WTC11 (cell line): ENCODE measurements at regions not wholly inside any gene's neighbourhood (a gene's known extent, or its start where the extent isn't known, plus 50 kb on each side); places are given as distances from the start of the nearest gene placed in this dataset.

ENCODE experiments used
- ATAC-seq: fragments of 200-7000 bp; cut with Tn5 transposase; 2 replicates; pipeline ENCODE4 v1.10.0; 2021; ENCODE audit warnings: mild to moderate bottlenecking, moderate library complexity
- CTCF ChIA-PET: fragments of 300-600 bp; sonication (Branson Sonifier 250); formaldehyde crosslinking; loops from one replicate; lab custom pipeline; 2021; ENCODE audit warnings: antibody characterized with exemption; lab: Charles Lee
- POLR2A ChIA-PET: fragments of 350-600 bp; sonication (Branson Sonifier 250); formaldehyde crosslinking; loops from one replicate; lab custom pipeline; 2021; ENCODE audit warnings: antibody characterized with exemption; lab: Charles Lee
- DNase-seq: peaks from one replicate; pipeline ENCODE4 v3.0.0; 2021; ENCODE audit warnings: low spot score
- H3K27ac Mint-ChIP-seq: 2 replicates; pipeline ENCODE4 v1.8.0; 2021; ENCODE audit warnings: mixed read lengths
- H3K27me3 Mint-ChIP-seq: 2 replicates; pipeline ENCODE4 v1.8.0; 2021; ENCODE audit warnings: low read depth, mild to moderate bottlenecking, moderate library complexity, mixed read lengths
- H3K36me3 Mint-ChIP-seq: 2 replicates; pipeline ENCODE4 v1.8.0; 2021; ENCODE audit warnings: mixed read lengths
- H3K4me1 Mint-ChIP-seq: 2 replicates; pipeline ENCODE4 v1.8.0; 2022; ENCODE audit warnings: mixed read lengths
- H3K4me3 Mint-ChIP-seq: 2 replicates; pipeline ENCODE4 v1.8.0; 2021; ENCODE audit warnings: mild to moderate bottlenecking, moderate library complexity, mixed read lengths
- H3K9me3 Mint-ChIP-seq: 2 replicates; pipeline ENCODE4 v1.8.0; 2021; ENCODE audit warnings: mixed read lengths
- CBFB ChIP-seq: sonication (generic); formaldehyde crosslinking; IDR thresholded peaks from 2 replicates; pipeline ENCODE4 v1.8.1; 2022; ENCODE audit warnings: mild to moderate bottlenecking, low read depth, missing genetic modification reagents
- CREM ChIP-seq: sonication (generic); formaldehyde crosslinking; IDR thresholded peaks from 2 replicates; pipeline ENCODE4 v1.8.1; 2022; ENCODE audit warnings: mild to moderate bottlenecking, missing genetic modification reagents, moderate library complexity
- ELF4 ChIP-seq: sonication (generic); formaldehyde crosslinking; IDR thresholded peaks from 2 replicates; pipeline ENCODE4 v1.8.1; 2022; ENCODE audit warnings: low read depth, mild to moderate bottlenecking, moderate library complexity, missing genetic modification reagents
- FOXP1 ChIP-seq: sonication (generic); formaldehyde crosslinking; IDR thresholded peaks from 2 replicates; pipeline ENCODE4 v1.8.0; 2022; ENCODE audit warnings: missing genetic modification reagents, mild to moderate bottlenecking, moderate library complexity, borderline replicate concordance
- JUN ChIP-seq: sonication (generic); formaldehyde crosslinking; IDR thresholded peaks from 2 replicates; pipeline ENCODE4 v1.8.0; 2023; ENCODE audit warnings: mild to moderate bottlenecking, missing genetic modification reagents
- MAX ChIP-seq: sonication (generic); formaldehyde crosslinking; IDR thresholded peaks from 2 replicates; pipeline ENCODE4 v1.8.0; 2022; ENCODE audit warnings: mild to moderate bottlenecking, missing genetic modification reagents
- MXD4 ChIP-seq: fragments of 250-450 bp; sonication (Bioruptor Pico); IDR thresholded peaks from 2 replicates; pipeline ENCODE4 v1.8.0; 2021; ENCODE audit warnings: mild to moderate bottlenecking, moderate library complexity, borderline replicate concordance
- MYBL2 ChIP-seq: sonication (generic); formaldehyde crosslinking; IDR thresholded peaks from 2 replicates; pipeline ENCODE4 v1.8.1; 2023; ENCODE audit warnings: mild to moderate bottlenecking, moderate library complexity, missing genetic modification reagents
- SMAD4 ChIP-seq: sonication (generic); formaldehyde crosslinking; IDR thresholded peaks from 2 replicates; pipeline ENCODE4 v1.8.0; 2022; ENCODE audit warnings: mild to moderate bottlenecking, missing genetic modification reagents
- SOX15 ChIP-seq: fragments of 250-450 bp; sonication (Bioruptor Pico); IDR thresholded peaks from 2 replicates; pipeline ENCODE4 v1.9.0; 2021; ENCODE audit warnings: mild to moderate bottlenecking
- TP53 ChIP-seq: sonication (generic); formaldehyde crosslinking; IDR thresholded peaks from 2 replicates; pipeline ENCODE4 v1.8.1; 2023; ENCODE audit warnings: mild to moderate bottlenecking, missing genetic modification reagents
- ZNF317 ChIP-seq: sonication (generic); formaldehyde crosslinking; IDR thresholded peaks from 2 replicates; pipeline ENCODE4 v1.8.1; 2023; ENCODE audit warnings: low read depth, mild to moderate bottlenecking, moderate library complexity, missing genetic modification reagents, borderline replicate concordance
- ZNF671 ChIP-seq: fragments of 250-450 bp; sonication (Bioruptor Pico); IDR thresholded peaks from 2 replicates; pipeline ENCODE4 v1.8.0; 2021; ENCODE audit warnings: mild to moderate bottlenecking
- TF ChIP-seq, protein P1 (sequence below): sonication (generic); formaldehyde crosslinking; IDR thresholded peaks from 2 replicates; pipeline ENCODE4 v1.8.0; 2023; ENCODE audit warnings: mild to moderate bottlenecking, missing genetic modification reagents
- TF ChIP-seq, protein P2 (sequence below): fragments of 250-450 bp; sonication (Bioruptor Pico); IDR thresholded peaks from 2 replicates; pipeline ENCODE4 v1.8.0; 2021; ENCODE audit warnings: mild to moderate bottlenecking
- TF ChIP-seq, protein P3 (sequence below): sonication (generic); formaldehyde crosslinking; IDR thresholded peaks from 2 replicates; pipeline ENCODE4 v1.8.1; 2022; ENCODE audit warnings: mild to moderate bottlenecking, moderate library complexity, missing genetic modification reagents
- TF ChIP-seq, protein P4 (sequence below): sonication (generic); formaldehyde crosslinking; IDR thresholded peaks from 2 replicates; pipeline ENCODE4 v1.8.1; 2022; ENCODE audit warnings: low read depth, missing genetic modification reagents, borderline replicate concordance

DNA sequence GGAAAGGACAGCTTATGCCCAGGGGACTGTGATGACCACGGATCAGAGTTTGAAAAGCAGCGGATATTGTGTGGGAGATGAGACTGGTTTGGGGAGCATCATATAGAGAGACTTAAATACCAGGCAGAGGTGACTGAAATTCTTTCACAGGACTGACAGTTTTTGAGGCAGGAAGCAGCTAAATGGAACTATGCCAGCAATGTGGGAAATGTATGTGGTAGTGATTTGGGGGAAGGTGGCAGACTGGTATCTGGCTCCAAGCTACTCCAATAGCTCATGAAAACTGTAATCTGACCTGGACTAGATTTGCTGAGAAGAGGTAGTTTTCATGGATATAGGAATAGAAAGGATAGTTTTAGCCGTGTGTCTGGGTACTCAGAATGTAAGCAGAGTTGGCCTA lies 592.6 kb downstream of the REEP3 start:
- CTCF ChIA-PET = interaction anchor here (1.0 to 3.0 kb wide), 3 partner anchors 72 to 262 kb away, joined by 3 to 13 read pairs (median 3); no protein-coding TSS in a partner anchor

GRCh38 chr10:64115471-64115870 lies 594.3 kb downstream of the REEP3 start:
- peaks cover 60% of the 10 kb centered on the region for H3K4me1 Mint-ChIP-seq
- POLR2A ChIA-PET = no interaction called here
- TF ChIP-seq ELF4 (CRISPR knock-in tag) (no peak), TP53 (no peak), ZNF317 (CRISPR knock-in tag) (no peak), SMAD4 (CRISPR knock-in tag) (no peak), JUN (CRISPR knock-in tag) (no peak), CBFB (CRISPR knock-in tag) (no peak)
- TF ChIP-seq, all 79 proteins: peak for 0
- ATAC-seq = no peak
- Mint-ChIP-seq H3K27ac (no peak overlapping the region), H3K9me3 (peaks cover 17% of the 10 kb centered on the region), H3K27me3 (no peaks in the 10 kb centered on the region), H3K36me3 (peaks cover 14% of the 10 kb centered on the region), H3K4me3 (no peak overlapping the region)
- DNase-seq = no peak
- CTCF ChIA-PET = interaction anchor here (0.6 to 3.0 kb wide), 15 partner anchors 11 to 533 kb away, joined by 3 to 13 read pairs (median 4); no protein-coding TSS in a partner anchor

More for the DNA sequence above, 592.6 kb downstream of the REEP3 start:
- TF ChIP-seq SOX15 (CRISPR knock-in tag) = no peak
- no peak for TF ChIP-seq CREM (CRISPR knock-in tag)
- TF ChIP-seq ZNF317 (CRISPR knock-in tag) = no peak
- TF ChIP-seq, protein P1, sequence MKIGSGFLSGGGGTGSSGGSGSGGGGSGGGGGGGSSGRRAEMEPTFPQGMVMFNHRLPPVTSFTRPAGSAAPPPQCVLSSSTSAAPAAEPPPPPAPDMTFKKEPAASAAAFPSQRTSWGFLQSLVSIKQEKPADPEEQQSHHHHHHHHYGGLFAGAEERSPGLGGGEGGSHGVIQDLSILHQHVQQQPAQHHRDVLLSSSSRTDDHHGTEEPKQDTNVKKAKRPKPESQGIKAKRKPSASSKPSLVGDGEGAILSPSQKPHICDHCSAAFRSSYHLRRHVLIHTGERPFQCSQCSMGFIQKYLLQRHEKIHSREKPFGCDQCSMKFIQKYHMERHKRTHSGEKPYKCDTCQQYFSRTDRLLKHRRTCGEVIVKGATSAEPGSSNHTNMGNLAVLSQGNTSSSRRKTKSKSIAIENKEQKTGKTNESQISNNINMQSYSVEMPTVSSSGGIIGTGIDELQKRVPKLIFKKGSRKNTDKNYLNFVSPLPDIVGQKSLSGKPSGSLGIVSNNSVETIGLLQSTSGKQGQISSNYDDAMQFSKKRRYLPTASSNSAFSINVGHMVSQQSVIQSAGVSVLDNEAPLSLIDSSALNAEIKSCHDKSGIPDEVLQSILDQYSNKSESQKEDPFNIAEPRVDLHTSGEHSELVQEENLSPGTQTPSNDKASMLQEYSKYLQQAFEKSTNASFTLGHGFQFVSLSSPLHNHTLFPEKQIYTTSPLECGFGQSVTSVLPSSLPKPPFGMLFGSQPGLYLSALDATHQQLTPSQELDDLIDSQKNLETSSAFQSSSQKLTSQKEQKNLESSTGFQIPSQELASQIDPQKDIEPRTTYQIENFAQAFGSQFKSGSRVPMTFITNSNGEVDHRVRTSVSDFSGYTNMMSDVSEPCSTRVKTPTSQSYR (CRISPR knock-in tag) = no peak
- no peak for TF ChIP-seq MYBL2
- TF ChIP-seq FOXP1 (CRISPR knock-in tag) = no peak
- TF ChIP-seq ELF4 (CRISPR knock-in tag) = no peak
- TF ChIP-seq, protein P2, sequence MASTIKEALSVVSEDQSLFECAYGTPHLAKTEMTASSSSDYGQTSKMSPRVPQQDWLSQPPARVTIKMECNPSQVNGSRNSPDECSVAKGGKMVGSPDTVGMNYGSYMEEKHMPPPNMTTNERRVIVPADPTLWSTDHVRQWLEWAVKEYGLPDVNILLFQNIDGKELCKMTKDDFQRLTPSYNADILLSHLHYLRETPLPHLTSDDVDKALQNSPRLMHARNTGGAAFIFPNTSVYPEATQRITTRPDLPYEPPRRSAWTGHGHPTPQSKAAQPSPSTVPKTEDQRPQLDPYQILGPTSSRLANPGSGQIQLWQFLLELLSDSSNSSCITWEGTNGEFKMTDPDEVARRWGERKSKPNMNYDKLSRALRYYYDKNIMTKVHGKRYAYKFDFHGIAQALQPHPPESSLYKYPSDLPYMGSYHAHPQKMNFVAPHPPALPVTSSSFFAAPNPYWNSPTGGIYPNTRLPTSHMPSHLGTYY (CRISPR knock-in tag) = no peak
- no peak for TF ChIP-seq ZNF671 (CRISPR knock-in tag)
- no peak for TF ChIP-seq SMAD4 (CRISPR knock-in tag)
- TF ChIP-seq, protein P3, sequence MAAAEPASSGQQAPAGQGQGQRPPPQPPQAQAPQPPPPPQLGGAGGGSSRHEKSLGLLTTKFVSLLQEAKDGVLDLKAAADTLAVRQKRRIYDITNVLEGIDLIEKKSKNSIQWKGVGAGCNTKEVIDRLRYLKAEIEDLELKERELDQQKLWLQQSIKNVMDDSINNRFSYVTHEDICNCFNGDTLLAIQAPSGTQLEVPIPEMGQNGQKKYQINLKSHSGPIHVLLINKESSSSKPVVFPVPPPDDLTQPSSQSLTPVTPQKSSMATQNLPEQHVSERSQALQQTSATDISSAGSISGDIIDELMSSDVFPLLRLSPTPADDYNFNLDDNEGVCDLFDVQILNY (CRISPR knock-in tag) = no peak
- TF ChIP-seq MXD4 (CRISPR knock-in tag) = no peak
- no peak for TF ChIP-seq MAX (CRISPR knock-in tag)
- TF ChIP-seq, protein P4, sequence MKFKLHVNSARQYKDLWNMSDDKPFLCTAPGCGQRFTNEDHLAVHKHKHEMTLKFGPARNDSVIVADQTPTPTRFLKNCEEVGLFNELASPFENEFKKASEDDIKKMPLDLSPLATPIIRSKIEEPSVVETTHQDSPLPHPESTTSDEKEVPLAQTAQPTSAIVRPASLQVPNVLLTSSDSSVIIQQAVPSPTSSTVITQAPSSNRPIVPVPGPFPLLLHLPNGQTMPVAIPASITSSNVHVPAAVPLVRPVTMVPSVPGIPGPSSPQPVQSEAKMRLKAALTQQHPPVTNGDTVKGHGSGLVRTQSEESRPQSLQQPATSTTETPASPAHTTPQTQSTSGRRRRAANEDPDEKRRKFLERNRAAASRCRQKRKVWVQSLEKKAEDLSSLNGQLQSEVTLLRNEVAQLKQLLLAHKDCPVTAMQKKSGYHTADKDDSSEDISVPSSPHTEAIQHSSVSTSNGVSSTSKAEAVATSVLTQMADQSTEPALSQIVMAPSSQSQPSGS (CRISPR knock-in tag) = no peak
- Mint-ChIP-seq H3K27me3 (no peaks in the 10 kb centered on the region), H3K4me3 (no peak overlapping the region), H3K9me3 (peaks cover 4% of the 10 kb centered on the region), H3K36me3 (no peaks in the 10 kb centered on the region), H3K4me1 (peaks cover 52% of the 10 kb centered on the region), H3K27ac (peak overlapping the region; percentile 54)
- peak; percentile 72 for ATAC-seq
- DNase-seq = no peak
- POLR2A ChIA-PET = no interaction called here
